ENCODE measurements at regions not wholly inside any gene's neighbourhood (a gene's known extent, or its start where the extent isn't known, plus 50 kb on each side); places are given as distances from the start of the nearest gene placed in this dataset.

- TF ChIP-seq CTCF (IDR thresholded peaks at IDR 0.05) (no peak), POLR2AphosphoS5 (IDR thresholded peaks at IDR 0.05) (peak in 2 of 3 donors; percentile 47 to 70)
- Histone ChIP-seq H3K4me1 (no peaks in the 10 kb centered on the region), H3K27me3 (no peaks in the 10 kb centered on the region), H3K4me3 (peak overlapping the region in 1 of 3 donors; percentile 19), H3K36me3 (no peaks in the 10 kb centered on the region), H3K27ac (peak overlapping the region; percentile 79 to 89), H3K9me3 (no peaks in the 10 kb centered on the region)
- DNase-seq (ENCODE audit: low spot score in 2 of 2) = peak; percentile 86 to 90
- intact Hi-C loops (cut with DNase I; ENCODE audit: low total_unique reads) = no loop called here
These were observed 404.6 kb downstream of the MED13L start for GRCh38 chr12:115872919-115873357.

- peak overlapping the region; percentile 79 to 89 for H3K27ac ChIP-seq
- DNase-seq (ENCODE audit: low spot score in 2 of 2) = no peak
- H3K4me3 ChIP-seq = no peak overlapping the region
- no peaks in the 10 kb centered on the region for H3K27me3 ChIP-seq
- intact Hi-C loops (cut with DNase I; ENCODE audit: low total_unique reads) = no loop called here
- TF ChIP-seq POLR2A (IDR thresholded peaks at IDR 0.05) (no peak), POLR2AphosphoS5 (IDR thresholded peaks at IDR 0.05) (no peak), CTCF (IDR thresholded peaks at IDR 0.05) (no peak)
- H3K36me3 ChIP-seq = no peaks in the 10 kb centered on the region
- H3K4me1 ChIP-seq = no peaks in the 10 kb centered on the region
- no peaks in the 10 kb centered on the region for H3K9me3 ChIP-seq
These were observed 405.3 kb downstream of the MED13L start for GRCh38 chr12:115872212-115872611.

- DNase-seq (ENCODE audit: low spot score in 2 of 2) = no peak
- intact Hi-C loops (cut with DNase I; ENCODE audit: low total_unique reads) = no loop called here
- TF ChIP-seq CTCF (IDR thresholded peaks at IDR 0.05) (peak; percentile 15 to 55 (median 53)), POLR2A (IDR thresholded peaks at IDR 0.05) (no peak)
- Histone ChIP-seq H3K4me3 (no peak overlapping the region), H3K4me1 (no peaks in the 10 kb centered on the region), H3K36me3 (no peaks in the 10 kb centered on the region), H3K27me3 (no peaks in the 10 kb centered on the region), H3K9me3 (no peaks in the 10 kb centered on the region), H3K27ac (peak overlapping the region; percentile 79 to 89)
These were observed 405.8 kb downstream of the MED13L start for GRCh38 chr12:115871714-115872113.

GRCh38 chr12:115870510-115870909 is 407.0 kb downstream of the MED13L start:
- Histone ChIP-seq H3K27ac (peak overlapping the region; percentile 79 to 89), H3K9me3 (no peaks in the 10 kb centered on the region), H3K4me1 (no peaks in the 10 kb centered on the region), H3K4me3 (no peak overlapping the region), H3K36me3 (no peaks in the 10 kb centered on the region), H3K27me3 (no peaks in the 10 kb centered on the region)
- intact Hi-C loops (cut with DNase I; ENCODE audit: low total_unique reads) = no loop called here
- no peak for TF ChIP-seq POLR2A (IDR thresholded peaks at IDR 0.05)
- TF ChIP-seq CTCF (IDR thresholded peaks at IDR 0.05) = no peak
- TF ChIP-seq POLR2AphosphoS5 (IDR thresholded peaks at IDR 0.05) = no peak
- DNase-seq (ENCODE audit: low spot score in 2 of 2) = no peak

- Histone ChIP-seq H3K9me3 (no peaks in the 10 kb centered on the region), H3K4me3 (no peak overlapping the region), H3K27ac (peak overlapping the region; percentile 79 to 89), H3K4me1 (no peaks in the 10 kb centered on the region), H3K27me3 (no peaks in the 10 kb centered on the region), H3K36me3 (no peaks in the 10 kb centered on the region)
- no peak for DNase-seq (ENCODE audit: low spot score in 2 of 2)
- intact Hi-C loops (cut with DNase I; ENCODE audit: low total_unique reads) = no loop called here
- TF ChIP-seq POLR2A (IDR thresholded peaks at IDR 0.05) = no peak
- TF ChIP-seq POLR2AphosphoS5 (IDR thresholded peaks at IDR 0.05) = no peak
- no peak for TF ChIP-seq CTCF (IDR thresholded peaks at IDR 0.05)
These were observed 407.5 kb downstream of the MED13L start for GRCh38 chr12:115870021-115870420.
